ENCODE measurements at regions not wholly inside any gene's neighbourhood (a gene's known extent, or its start where the extent isn't known, plus 50 kb on each side); places are given as distances from the start of the nearest gene placed in this dataset.

- ChIA-PET POLR2A (no interaction called here), CTCF (no interaction called here), RAD21 (ENCODE audit: low non-redundant PET in 1 of 2, low total read pairs in 2 of 2, uncharacterized antibody in 2 of 2, unreplicated experiment in 2 of 2) (no interaction called here)
- Histone ChIP-seq H3K4me3 (replicated peaks in 1 of 2; ENCODE audit: low read depth in 1 of 2, low read length in 2 of 2) (no peak overlapping the region), H3K9ac (ENCODE audit: low read length) (no peak overlapping the region), H3K27ac (ENCODE audit: low read depth, low read length) (no peak overlapping the region), H3K79me2 (ENCODE audit: insufficient read depth, low read length) (no peaks in the 10 kb centered on the region), H2AFZ (ENCODE audit: low read depth, low read length, poor library complexity, severe bottlenecking) (no peak overlapping the region), H3K36me3 (ENCODE audit: control insufficient read depth in 1 of 2, insufficient read depth in 2 of 2, low read length in 2 of 2) (no peaks in the 10 kb centered on the region), H3K9me3 (ENCODE audit: control insufficient read depth in 1 of 2, insufficient read depth in 1 of 2, low read depth in 1 of 2, low read length in 2 of 2) (no peaks in the 10 kb centered on the region), H3K27me3 (ENCODE audit: insufficient read depth, low read length) (no peaks in the 10 kb centered on the region), H3K9me2 (ENCODE audit: insufficient read depth) (no peaks in the 10 kb centered on the region), H3K4me2 (ENCODE audit: low read length) (no peak overlapping the region), H3K4me1 (ENCODE audit: control insufficient read depth in 1 of 2, insufficient read depth in 2 of 2, low read length in 2 of 2) (peaks cover 0 to 5% of the 10 kb centered on the region in 2 experiments; a peak in 1 of 4 replicates), H4K20me1 (ENCODE audit: insufficient read depth) (no peaks in the 10 kb centered on the region)
- BruUV-seq (replicated peaks) = no TSS peak
- DNase-seq (ENCODE audit: low read depth, low spot score) = no peak
- intact Hi-C loops (cut with micrococcal nuclease) = loop anchor here (5.0 kb wide), 1 partner anchor 103 kb away; the partner anchor contains the start of gene SMAD3
- no peak for TF ChIP-seq SP1 (IDR thresholded peaks at IDR 0.05; ENCODE audit: low read depth)
- TF ChIP-seq ZNF274 (IDR thresholded peaks at IDR 0.05; ENCODE audit: low read depth, low read length) = no peak
- TF ChIP-seq ZFX (IDR thresholded peaks at IDR 0.05) = no peak
- TF ChIP-seq POLR2A (IDR thresholded peaks at IDR 0.05; ENCODE audit: borderline replicate concordance, extremely low read depth, insufficient read depth, insufficient read length) = no peak
- TF ChIP-seq FOSL1 (IDR thresholded peaks at IDR 0.05; ENCODE audit: low read depth) = no peak
- TF ChIP-seq CEBPB (IDR thresholded peaks at IDR 0.05; ENCODE audit: low read depth) = no peak
- TF ChIP-seq EZH2 (IDR thresholded peaks at IDR 0.05) = no peak
- TF ChIP-seq SRF (IDR thresholded peaks at IDR 0.05; ENCODE audit: low read depth) = no peak
- no peak for TF ChIP-seq ELF1 (IDR thresholded peaks at IDR 0.05; ENCODE audit: borderline replicate concordance, low read depth)
- no peak for TF ChIP-seq ZBTB33 (IDR thresholded peaks at IDR 0.05; ENCODE audit: extremely low read depth, insufficient replicate concordance, low read length)
- TF ChIP-seq POLR2AphosphoS5 (IDR thresholded peaks at IDR 0.05; ENCODE audit: low read depth, low read length) = no peak
- no peak for TF ChIP-seq CTCF (IDR thresholded peaks at IDR 0.05 in 2 of 3, conservative IDR thresholded peaks at IDR 0.05 in 1 of 3; ENCODE audit: borderline replicate concordance in 1 of 3, insufficient read depth in 1 of 3, low read depth in 2 of 3, low read length in 2 of 3)
- no peak for ATAC-seq
Observed at GRCh38 chr15:66964791-66965190, 100.6 kb upstream of the SMAD3 start.
